Right ventricle myocardium superior (tissue), 1 donor: ENCODE measurements at regions not wholly inside any gene's neighbourhood (a gene's known extent, or its start where the extent isn't known, plus 50 kb on each side); places are given as distances from the start of the nearest gene placed in this dataset.
A peak's percentile ranks its signal among the peaks of the same experiment; 100 is the strongest.
"Not testable (repeated sequence)": the region's sequence is repeated elsewhere in the genome, so short reads cannot be mapped to it uniquely, and the experiment has no call there.

Source experiments
- ATAC-seq: fragments of 200-7000 bp; cut with Tn5 transposase; one replicate; pipeline ENCODE4 v1.9.1; 2020; ENCODE audit warnings: mild to moderate bottlenecking; ENCODE audit not compliant: poor library complexity
- DNase-seq: peaks from one replicate; pipeline ENCODE4 v3.0.0-alpha.2; 2020
- intact Hi-C: fragments of 100-400 bp; cut with DNase I; formaldehyde crosslinking; loops from one replicate; pipeline ENCODE4 v1.11.2; 2022
- donor health status: DM: no; HTN: yes; CAD: no; lungs with severe emphysema.

- DNase-seq: no peak
- peak; percentile 26 for ATAC-seq
- intact Hi-C loops: no loop called here
Measured at GRCh38 chr5:154702477-154702876, 52.7 kb upstream of the LARP1 start.

GRCh38 chr5:154701725-154702124, 53.5 kb upstream of the LARP1 start:
- intact Hi-C loops, DNase-seq: not testable (repeated sequence)
- ATAC-seq: peak; percentile 42

DNA sequence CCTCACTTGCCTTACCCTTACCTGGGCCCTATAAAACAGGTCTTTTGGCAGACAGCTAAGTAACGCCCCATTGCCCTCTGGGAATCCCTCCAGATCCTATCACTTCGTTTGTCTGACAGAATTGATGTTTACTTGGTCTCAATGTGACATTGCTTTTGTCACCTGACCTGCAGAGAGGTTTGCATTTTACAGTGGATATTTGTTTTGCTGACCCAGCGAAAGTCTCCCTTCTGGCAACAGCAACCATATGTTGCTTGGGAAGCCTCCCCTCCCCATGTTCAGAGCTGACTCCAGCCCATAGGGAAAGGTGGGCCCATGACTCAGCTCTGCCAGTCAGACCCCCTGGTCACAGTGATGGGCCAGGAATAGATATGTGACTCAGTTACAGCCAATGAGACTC, 54.0 kb upstream of the LARP1 start:
- intact Hi-C loops: no loop called here
- DNase-seq: no peak
- peak; percentile 32 for ATAC-seq

DNA sequence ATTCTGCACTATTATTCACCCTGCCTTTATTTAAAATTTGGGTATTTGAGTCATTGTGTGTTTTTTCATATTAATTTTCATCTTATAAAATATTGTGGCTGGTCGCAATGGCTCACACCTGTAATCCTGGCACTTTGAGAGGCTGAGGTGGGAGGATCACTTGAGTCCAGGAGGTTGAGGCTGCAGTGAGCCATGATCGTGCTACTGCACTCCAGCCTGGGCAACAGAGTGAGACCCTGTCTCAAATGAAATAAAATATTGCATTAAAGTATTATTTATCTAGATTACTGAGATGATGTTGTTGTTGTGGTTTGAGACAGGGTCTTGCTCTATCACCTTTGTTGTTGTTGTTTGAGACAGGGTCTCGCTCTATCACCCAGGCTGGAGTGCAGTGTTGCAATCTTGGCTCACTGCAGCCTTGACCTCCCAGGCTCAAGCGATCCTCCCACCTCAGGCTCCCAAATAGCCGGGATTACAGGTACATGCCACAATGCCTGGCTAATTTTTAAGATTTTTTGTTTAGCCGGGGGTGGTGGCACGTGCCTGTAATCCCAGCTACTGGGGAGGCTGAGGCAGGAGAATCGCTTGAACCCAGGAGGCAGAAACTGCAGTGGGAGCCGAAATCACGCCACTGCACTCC, 54.8 kb upstream of the LARP1 start:
- DNase-seq, ATAC-seq, intact Hi-C loops: not testable (repeated sequence)

- no peak for ATAC-seq
- DNase-seq: no peak
- intact Hi-C loops: no loop called here
Measured at GRCh38 chr5:154698763-154699162, 56.4 kb upstream of the LARP1 start.

DNA sequence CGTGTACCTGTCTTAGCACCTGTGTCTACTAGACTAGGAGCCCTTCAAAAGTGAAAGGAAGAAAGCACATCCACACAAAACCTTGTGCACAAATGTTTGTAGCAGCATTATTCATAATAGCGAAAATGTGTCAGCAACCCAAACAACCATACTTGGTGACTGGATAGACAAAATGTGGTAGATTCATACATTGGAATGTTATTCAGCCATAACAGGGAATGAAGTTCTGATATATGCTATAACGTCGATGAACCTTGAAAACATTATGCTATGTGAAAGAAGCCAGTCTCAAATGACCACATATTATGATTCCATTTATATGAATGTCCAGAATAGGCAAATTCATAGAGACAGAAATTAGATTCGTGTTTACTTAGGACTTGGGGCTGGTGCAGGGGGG, 57.8 kb upstream of the LARP1 start:
- DNase-seq (no peak), ATAC-seq (no peak)
- intact Hi-C loops: no loop called here

- intact Hi-C loops: no loop called here
- DNase-seq: no peak
- no peak for ATAC-seq
Measured at GRCh38 chr5:154696891-154697290, 58.3 kb upstream of the LARP1 start.

DNA sequence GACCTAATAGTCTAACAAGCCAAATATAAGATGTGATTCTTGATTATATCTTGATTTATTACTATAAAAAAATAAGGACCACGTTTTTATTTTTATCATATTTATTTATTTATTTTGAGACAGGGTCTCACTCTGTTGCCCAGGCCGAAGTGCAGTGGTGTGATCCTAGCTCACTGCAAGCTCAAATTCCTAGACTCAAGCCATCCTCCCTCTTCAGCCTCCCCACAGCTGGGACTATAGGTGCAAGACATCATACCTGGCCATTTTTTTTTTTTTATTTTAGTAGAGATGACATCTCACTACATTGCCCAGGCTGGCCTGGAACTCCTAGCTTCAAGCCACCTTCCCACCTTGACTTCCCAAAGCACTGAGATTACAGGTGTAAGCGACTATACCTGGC, 61.0 kb upstream of the LARP1 start:
- ATAC-seq (no peak), DNase-seq (no peak)
- intact Hi-C loops: no loop called here

GRCh38 chr5:154690488-154690887, 64.7 kb upstream of the LARP1 start:
- intact Hi-C loops: no loop called here
- ATAC-seq: no peak

GRCh38 chr5:154686490-154686889, 68.7 kb upstream of the LARP1 start:
- no peak for DNase-seq
- intact Hi-C loops: no loop called here
- ATAC-seq: no peak

More at GRCh38 chr5:154690488-154690887, 64.7 kb upstream of the LARP1 start:
- DNase-seq: no peak

GRCh38 chr5:154683101-154683880, 71.9 kb upstream of the LARP1 start:
- ATAC-seq: peak; percentile 12
- DNase-seq: no peak
- intact Hi-C loops: loop anchor here (5.0 kb wide), 1 partner anchor 69 kb away; no protein-coding TSS in a partner anchor

- ATAC-seq (no peak), DNase-seq (no peak)
- intact Hi-C loops: no loop called here
Measured at GRCh38 chr5:154679501-154679900, 75.7 kb upstream of the LARP1 start.

DNA sequence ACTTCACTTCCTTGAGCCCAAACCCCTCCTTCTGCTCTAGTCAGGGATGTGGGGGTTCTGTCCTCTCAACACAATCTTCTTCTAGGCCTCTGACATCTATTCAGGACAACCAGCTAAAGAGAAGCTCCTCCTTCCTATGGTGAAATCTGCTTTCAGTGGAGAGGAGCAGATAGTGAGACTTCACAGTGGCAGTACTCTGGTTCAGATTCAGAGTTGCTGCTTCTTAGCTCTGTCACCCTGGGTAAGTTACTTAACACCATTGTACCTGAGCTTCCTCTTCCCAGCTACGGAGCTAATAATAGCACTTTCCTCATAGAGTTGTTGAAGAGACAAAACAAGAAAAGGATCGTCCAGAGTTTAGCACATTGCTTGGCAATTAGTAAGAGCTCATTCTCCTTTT, 77.3 kb upstream of the LARP1 start:
- DNase-seq (no peak), ATAC-seq (no peak)
- intact Hi-C loops: no loop called here

GRCh38 chr5:154676508-154676907, 78.7 kb upstream of the LARP1 start:
- DNase-seq (no peak), ATAC-seq (no peak)
- intact Hi-C loops: no loop called here

- ATAC-seq: no peak
- intact Hi-C loops: no loop called here
- no peak for DNase-seq
Measured at GRCh38 chr5:154674029-154674428, 81.1 kb upstream of the LARP1 start.

GRCh38 chr5:154673506-154673905, 81.7 kb upstream of the LARP1 start:
- intact Hi-C loops: no loop called here
- no peak for DNase-seq
- no peak for ATAC-seq

DNA sequence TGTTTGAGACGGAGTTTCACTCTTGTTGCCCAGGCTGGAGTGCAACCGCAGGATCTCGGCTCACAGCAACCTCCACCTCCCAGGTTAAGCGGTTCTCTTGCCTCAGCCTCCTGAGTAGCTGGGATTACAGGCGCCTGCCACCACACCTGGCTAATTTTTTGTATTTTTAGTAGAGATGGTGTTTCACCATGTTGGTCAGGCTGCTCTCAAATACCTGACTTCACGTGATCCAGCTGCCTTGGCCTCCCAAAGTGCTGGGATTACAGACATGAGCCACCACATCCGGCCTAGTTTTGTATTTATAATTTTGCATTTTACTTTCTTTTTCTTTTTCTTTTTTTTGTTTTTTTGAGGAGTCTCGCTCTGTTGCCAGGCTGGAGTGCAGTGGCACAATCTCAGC, 85.3 kb upstream of the LARP1 start:
- DNase-seq, ATAC-seq, intact Hi-C loops: not testable (repeated sequence)

DNA sequence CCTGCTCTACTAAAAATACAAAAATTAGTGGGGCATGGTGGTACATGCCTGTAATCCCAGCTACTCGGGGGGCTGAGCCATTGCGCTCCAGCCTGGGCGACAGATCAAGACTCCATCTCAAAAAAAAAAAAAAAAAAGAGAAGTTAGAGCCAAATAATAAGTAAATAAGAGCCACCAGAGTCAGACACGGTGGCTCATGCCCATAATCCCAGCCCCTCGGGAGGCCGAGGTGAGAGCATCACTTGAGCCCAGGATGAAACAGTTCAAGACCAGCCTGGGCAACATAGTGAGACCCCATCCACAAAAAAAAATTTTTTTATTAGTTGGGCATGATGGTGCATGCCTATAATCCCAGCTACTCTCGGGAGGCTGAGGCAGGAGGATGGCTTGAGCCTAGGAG, 85.8 kb upstream of the LARP1 start:
- ATAC-seq: no peak

GRCh38 chr5:154664869-154665268, 90.3 kb upstream of the LARP1 start:
- DNase-seq (no peak), ATAC-seq (no peak)
- intact Hi-C loops: no loop called here

More for the DNA sequence above, 85.8 kb upstream of the LARP1 start:
- no peak for DNase-seq
- intact Hi-C loops: no loop called here

DNA sequence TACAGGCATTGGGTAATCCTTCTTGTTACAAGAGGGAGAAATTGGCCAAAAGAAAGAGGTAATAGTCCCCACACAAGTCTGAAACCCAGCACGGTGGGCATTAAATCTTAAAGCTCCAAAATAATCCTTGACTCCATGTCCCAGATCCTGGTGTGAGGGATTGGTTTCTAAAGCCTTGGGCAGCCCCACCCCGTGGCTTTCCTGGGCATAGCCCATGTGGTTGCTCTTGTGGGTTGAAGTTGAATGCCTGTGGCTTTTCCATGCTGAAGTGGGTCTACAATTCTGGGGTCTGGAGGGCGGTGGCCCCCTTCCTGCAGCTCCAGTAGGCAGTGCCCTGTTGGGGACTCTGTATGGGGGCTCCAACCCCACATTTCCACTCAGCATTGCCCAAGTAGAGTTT, 91.8 kb upstream of the LARP1 start:
- DNase-seq (no peak), ATAC-seq (no peak)
- intact Hi-C loops: no loop called here
